ENCODE measurements at regions not wholly inside any gene's neighbourhood (a gene's known extent, or its start where the extent isn't known, plus 50 kb on each side); places are given as distances from the start of the nearest gene placed in this dataset.

DNA sequence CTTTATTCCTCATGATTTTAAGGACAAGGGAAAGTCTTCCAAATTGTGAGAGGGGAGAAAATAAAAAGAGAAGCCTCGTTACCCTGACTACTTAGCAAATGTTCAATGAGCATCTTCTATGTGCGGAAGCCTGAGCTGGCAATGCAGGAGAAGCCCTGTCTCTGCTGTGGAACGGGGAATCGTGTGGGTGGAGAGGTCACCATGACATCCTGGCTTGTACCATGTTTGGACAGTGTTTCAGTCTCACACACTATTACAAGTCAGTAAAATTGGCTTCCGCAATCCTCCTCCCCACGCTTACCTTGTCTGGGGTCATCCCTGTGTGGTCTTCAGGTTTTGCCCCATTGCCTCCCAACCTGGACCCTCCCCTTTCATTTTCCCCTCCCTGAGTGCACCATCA, 65.0 kb upstream of the PPM1B start:
- TF ChIP-seq, protein P1, sequence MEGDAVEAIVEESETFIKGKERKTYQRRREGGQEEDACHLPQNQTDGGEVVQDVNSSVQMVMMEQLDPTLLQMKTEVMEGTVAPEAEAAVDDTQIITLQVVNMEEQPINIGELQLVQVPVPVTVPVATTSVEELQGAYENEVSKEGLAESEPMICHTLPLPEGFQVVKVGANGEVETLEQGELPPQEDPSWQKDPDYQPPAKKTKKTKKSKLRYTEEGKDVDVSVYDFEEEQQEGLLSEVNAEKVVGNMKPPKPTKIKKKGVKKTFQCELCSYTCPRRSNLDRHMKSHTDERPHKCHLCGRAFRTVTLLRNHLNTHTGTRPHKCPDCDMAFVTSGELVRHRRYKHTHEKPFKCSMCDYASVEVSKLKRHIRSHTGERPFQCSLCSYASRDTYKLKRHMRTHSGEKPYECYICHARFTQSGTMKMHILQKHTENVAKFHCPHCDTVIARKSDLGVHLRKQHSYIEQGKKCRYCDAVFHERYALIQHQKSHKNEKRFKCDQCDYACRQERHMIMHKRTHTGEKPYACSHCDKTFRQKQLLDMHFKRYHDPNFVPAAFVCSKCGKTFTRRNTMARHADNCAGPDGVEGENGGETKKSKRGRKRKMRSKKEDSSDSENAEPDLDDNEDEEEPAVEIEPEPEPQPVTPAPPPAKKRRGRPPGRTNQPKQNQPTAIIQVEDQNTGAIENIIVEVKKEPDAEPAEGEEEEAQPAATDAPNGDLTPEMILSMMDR (IDR thresholded peaks at IDR 0.05; ENCODE audit: insufficient read depth, low read length, poor library complexity, severe bottlenecking): no peak
- no peak for TF ChIP-seq EZH2phosphoT487 (conservative IDR thresholded peaks at IDR 0.05; ENCODE audit: low read length)

Data from SU-DHL-6 (cell line).